ENCODE measurements at regions not wholly inside any gene's neighbourhood (a gene's known extent, or its start where the extent isn't known, plus 50 kb on each side); places are given as distances from the start of the nearest gene placed in this dataset.

DNA sequence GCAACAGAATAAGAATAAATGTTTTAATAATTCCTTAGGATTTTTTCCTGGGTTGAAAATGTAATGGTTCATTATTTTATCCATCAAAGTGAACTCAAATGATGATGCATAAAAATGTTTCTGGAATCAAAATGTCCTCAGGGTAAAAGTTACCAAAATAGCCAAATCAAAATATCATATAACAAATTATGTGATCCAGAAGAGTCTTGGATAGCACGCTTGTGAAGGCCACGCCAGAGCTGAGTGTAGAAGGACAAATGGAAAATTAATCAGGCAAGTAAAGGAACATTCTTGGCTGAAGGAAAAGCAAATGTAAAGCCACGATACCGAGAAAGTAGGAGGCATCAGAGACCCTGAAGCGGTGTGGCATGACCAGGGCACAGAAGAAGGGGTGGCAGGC is 169.2 kb downstream of the CAPZA3 start:
- H3K36me3 Mint-ChIP-seq (ENCODE audit: low read depth): no peaks in the 10 kb centered on the region
- no peaks in the 10 kb centered on the region for H3K27me3 Mint-ChIP-seq (ENCODE audit: low read depth)
- no peak overlapping the region for H3K4me3 Mint-ChIP-seq
- DNase-seq (ENCODE audit: low read depth, low spot score): no peak
- peak overlapping the region; percentile 27 for H3K27ac Mint-ChIP-seq (ENCODE audit: unreplicated experiment)
- TF ChIP-seq, protein P1, sequence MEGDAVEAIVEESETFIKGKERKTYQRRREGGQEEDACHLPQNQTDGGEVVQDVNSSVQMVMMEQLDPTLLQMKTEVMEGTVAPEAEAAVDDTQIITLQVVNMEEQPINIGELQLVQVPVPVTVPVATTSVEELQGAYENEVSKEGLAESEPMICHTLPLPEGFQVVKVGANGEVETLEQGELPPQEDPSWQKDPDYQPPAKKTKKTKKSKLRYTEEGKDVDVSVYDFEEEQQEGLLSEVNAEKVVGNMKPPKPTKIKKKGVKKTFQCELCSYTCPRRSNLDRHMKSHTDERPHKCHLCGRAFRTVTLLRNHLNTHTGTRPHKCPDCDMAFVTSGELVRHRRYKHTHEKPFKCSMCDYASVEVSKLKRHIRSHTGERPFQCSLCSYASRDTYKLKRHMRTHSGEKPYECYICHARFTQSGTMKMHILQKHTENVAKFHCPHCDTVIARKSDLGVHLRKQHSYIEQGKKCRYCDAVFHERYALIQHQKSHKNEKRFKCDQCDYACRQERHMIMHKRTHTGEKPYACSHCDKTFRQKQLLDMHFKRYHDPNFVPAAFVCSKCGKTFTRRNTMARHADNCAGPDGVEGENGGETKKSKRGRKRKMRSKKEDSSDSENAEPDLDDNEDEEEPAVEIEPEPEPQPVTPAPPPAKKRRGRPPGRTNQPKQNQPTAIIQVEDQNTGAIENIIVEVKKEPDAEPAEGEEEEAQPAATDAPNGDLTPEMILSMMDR (conservative IDR thresholded peaks at IDR 0.05): no peak
- H3K9me3 Mint-ChIP-seq: no peaks in the 10 kb centered on the region
- peaks cover 13% of the 10 kb centered on the region for H3K4me1 Mint-ChIP-seq

DNA sequence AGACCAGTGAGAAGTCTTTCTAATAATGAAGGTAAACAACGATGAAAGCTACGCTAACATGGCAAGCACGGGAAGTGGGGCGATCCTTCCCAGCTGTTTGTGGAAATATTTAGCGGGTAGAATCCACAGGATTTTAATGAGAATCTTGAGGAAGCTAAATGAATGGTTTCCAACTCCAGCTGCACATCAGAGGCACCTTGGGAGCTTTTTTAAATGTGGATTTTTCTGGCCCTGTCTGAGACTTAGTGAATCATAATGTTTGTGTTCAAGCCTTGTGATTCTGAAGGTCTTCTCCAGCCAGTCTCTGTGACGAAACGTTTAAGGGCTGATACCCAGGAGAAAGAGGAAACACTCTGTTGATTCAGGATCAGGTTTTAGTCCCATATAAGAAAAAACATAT is 169.8 kb downstream of the CAPZA3 start:
- H3K9me3 Mint-ChIP-seq: no peaks in the 10 kb centered on the region
- no peaks in the 10 kb centered on the region for H3K36me3 Mint-ChIP-seq (ENCODE audit: low read depth)
- TF ChIP-seq, protein P1 (conservative IDR thresholded peaks at IDR 0.05): no peak
- DNase-seq (ENCODE audit: low read depth, low spot score): no peak
- no peak overlapping the region for H3K27ac Mint-ChIP-seq (ENCODE audit: unreplicated experiment)
- no peaks in the 10 kb centered on the region for H3K27me3 Mint-ChIP-seq (ENCODE audit: low read depth)
- peaks cover 13% of the 10 kb centered on the region for H3K4me1 Mint-ChIP-seq
- no peak overlapping the region for H3K4me3 Mint-ChIP-seq

DNA sequence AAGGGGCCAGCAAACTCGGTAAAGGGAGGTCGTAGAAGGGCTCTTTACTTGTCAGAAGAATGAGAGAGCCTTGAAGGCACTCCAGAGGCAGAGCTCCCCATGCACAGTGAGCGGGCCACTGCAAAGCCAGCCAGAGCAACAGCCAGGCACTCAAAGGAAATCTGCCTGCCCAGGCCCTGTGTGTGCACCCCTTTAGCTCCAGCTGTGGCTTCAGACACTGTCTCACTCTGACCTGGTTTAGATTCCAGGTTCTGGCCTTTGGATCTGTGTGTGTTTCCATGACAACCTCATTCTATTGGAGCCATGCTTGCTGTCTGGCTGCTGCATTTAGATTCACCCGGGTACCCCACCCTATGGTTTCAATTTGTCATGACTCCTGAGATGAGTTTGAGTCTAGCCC is 170.3 kb downstream of the CAPZA3 start:
- Mint-ChIP-seq H3K27me3 (ENCODE audit: low read depth) (no peaks in the 10 kb centered on the region), H3K9me3 (peaks cover 3% of the 10 kb centered on the region), H3K36me3 (ENCODE audit: low read depth) (no peaks in the 10 kb centered on the region), H3K4me1 (peaks cover 13% of the 10 kb centered on the region), H3K4me3 (no peak overlapping the region), H3K27ac (ENCODE audit: unreplicated experiment) (peak overlapping the region; percentile 93)
- TF ChIP-seq, protein P1 (conservative IDR thresholded peaks at IDR 0.05): no peak
- no peak for DNase-seq (ENCODE audit: low read depth, low spot score)

DNA sequence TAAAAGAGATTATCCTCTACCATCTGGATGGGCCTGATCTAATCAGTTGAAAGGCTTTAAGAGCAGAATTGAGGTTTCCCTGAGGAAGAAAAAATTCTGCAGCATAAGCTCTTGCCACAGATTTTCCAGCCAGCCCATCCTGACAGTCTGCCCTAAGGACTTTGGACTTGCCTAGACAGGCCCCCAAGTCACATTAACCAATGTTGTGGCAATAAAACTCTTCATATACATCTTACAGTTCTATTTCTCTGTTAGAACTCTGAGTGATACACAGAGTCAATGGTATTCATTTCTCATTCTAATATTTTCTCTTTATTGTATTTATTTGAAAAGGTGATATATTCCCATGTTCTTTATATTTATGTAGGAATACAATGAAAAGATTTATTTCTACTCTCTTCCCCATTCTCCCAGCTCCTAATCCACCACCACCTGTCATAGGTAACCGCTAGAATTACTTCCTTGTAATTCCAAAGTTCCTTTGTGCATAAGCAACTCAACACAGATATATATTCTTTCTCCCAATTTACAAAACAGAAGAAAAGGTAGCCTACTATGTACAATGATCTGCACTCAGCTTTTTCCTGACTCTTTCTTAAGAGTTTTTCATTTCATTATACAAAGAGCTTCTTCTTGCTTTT is 182.1 kb downstream of the CAPZA3 start:
- Mint-ChIP-seq H3K9me3 (peaks cover 5% of the 10 kb centered on the region), H3K4me1 (peaks cover 8% of the 10 kb centered on the region)
- TF ChIP-seq, protein P1 (conservative IDR thresholded peaks at IDR 0.05): no peak

DNA sequence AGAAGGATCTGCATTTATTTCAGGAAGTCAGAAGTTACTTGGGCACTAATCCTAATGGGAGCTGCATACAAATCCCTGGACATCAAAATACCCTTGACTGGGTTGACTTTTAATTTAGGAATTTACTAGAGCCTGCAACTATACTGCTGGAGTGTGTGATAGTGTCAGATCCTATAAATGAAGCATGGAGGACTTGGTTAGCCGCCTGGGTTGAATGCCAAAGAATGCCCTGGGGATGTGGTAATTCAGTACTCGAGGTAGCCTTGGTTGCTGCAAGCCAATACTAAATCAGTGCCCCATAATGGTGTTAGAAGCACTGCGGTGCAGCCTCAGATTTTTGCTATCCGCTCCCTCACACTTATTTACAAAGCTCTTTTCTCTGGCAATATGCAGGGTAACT is 184.9 kb downstream of the CAPZA3 start:
- H3K27ac Mint-ChIP-seq (ENCODE audit: unreplicated experiment): no peak overlapping the region
- no peaks in the 10 kb centered on the region for H3K27me3 Mint-ChIP-seq (ENCODE audit: low read depth)
- H3K36me3 Mint-ChIP-seq (ENCODE audit: low read depth): no peaks in the 10 kb centered on the region
- H3K9me3 Mint-ChIP-seq: peaks cover 5% of the 10 kb centered on the region
- H3K4me1 Mint-ChIP-seq: no peaks in the 10 kb centered on the region
- no peak for DNase-seq (ENCODE audit: low read depth, low spot score)
- no peak overlapping the region for H3K4me3 Mint-ChIP-seq
- TF ChIP-seq, protein P1 (conservative IDR thresholded peaks at IDR 0.05): no peak

More for the DNA sequence above, 182.1 kb downstream of the CAPZA3 start:
- DNase-seq (ENCODE audit: low read depth, low spot score): no peak
- H3K4me3 Mint-ChIP-seq: no peak overlapping the region
- H3K36me3 Mint-ChIP-seq (ENCODE audit: low read depth): no peaks in the 10 kb centered on the region
- H3K27ac Mint-ChIP-seq (ENCODE audit: unreplicated experiment): no peak overlapping the region
- H3K27me3 Mint-ChIP-seq (ENCODE audit: low read depth): no peaks in the 10 kb centered on the region

All from neural crest cell (in vitro differentiated cells).